Lower leg skin (tissue), 4 donors: ENCODE measurements at regions not wholly inside any gene's neighbourhood (a gene's known extent, or its start where the extent isn't known, plus 50 kb on each side); places are given as distances from the start of the nearest gene placed in this dataset.

Source experiments
- DNase-seq, 2 donors: peaks; one replicate each; pipeline ENCODE4 v3.0.0-alpha.2; 2019; ENCODE audit warnings: low spot score in 2 of 2
- H3K4me3 ChIP-seq: fragments of 200-600 bp; sonication (generic); 2 replicates; pipeline ENCODE4 v1.5.1; 2017; ENCODE audit warnings: mild to moderate bottlenecking, low read depth; ENCODE audit not compliant: poor library complexity, severe bottlenecking
- CTCF ChIP-seq, 3 donors: fragments of 450-650 bp; IDR thresholded peaks; one replicate each; pipeline ENCODE4 v1.5.1; 2016; ENCODE audit warnings: antibody characterized with exemption in 3 of 3, mild to moderate bottlenecking in 3 of 3, moderate library complexity in 2 of 3
- POLR2A ChIP-seq, 2 donors: fragments of 450-650 bp; IDR thresholded peaks; one replicate each; pipeline ENCODE4 v1.6.1; 2016 to 2017; ENCODE audit warnings: antibody characterized with exemption in 2 of 2, mild to moderate bottlenecking in 1 of 2, moderate library complexity in 1 of 2
- WGBS, 2 donors: methylation state at CpG; one replicate each; pipeline ENCODE4 v1.1.5; 2018; 5-methylcytosine and 5-hydroxymethylcytosine counted together
- intact Hi-C: fragments of 100-400 bp; cut with DNase I; formaldehyde crosslinking; loops from one replicate; pipeline ENCODE4 v1.15.0; 2023; ENCODE audit warnings: low total_unique reads

DNA sequence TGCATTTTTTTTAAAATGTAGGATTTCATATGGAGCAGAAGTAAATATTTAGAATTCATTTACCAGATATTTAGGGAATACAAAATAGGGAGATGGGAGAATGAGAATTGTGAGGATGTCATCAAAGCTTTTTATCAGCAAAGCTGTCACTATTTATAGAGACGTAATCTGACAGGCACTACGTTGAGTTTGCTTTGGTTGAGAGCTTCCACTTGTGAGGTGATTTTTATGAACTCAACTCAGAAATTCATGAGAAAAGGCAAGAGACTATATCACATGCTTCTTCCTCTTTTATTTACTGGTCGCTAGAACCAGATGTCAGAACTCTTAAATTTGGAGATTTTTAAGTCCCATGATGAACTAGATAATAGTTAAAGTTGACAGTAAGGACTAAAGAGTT, 211.2 kb downstream of the GBA3 start:
- DNase-seq = no peak
- intact Hi-C loops = no loop called here
- H3K4me3 ChIP-seq = no peak overlapping the region
- TF ChIP-seq POLR2A (IDR thresholded peaks at IDR 0.05) = no peak
- no peak for TF ChIP-seq CTCF (IDR thresholded peaks at IDR 0.05)
- 53 to 60% methylated on average over 3 of the region's 3 CpGs for WGBS, 2 donors

DNA sequence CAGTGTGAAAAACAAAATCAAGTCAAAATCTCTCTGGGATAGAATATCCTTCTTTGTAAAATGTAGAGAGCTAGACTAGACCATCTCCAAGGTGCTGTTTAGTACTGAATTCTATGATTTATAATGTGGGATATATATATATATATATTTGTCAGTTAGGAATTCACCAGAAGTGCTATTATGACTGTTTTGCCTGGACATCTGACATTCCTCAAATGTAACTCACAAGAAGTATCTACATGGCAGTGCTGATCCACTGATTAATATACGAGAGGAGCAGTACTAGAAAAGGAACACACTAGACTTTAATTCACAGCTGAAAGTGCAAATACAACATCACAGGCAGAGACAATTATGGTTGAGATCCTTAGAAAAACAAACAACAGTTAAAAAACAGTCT, 208.9 kb downstream of the GBA3 start:
- intact Hi-C loops = no loop called here
- WGBS, 2 donors = 55 to 69% methylated on average over 1 of the region's 1 CpG
- DNase-seq = no peak

DNA sequence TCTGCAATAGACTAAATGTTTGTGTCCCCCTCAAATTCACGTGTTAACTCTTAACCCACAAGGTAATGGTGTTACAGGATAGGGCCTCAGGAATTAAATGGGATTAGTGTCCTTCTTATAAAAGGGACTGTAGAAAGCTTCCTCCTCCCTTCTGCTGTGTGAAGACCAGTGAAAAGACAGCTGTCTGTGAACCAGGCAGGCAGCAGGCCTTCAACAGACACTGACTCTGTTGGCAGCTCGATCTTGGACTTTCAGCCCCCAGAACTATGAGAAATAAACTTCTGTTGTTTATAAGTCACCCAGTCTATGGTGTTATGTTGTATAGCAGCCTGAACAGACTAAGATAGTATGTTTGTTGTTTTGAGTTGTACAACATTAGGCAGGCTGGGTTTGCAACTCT, 208.1 kb downstream of the GBA3 start:
- WGBS, 2 donors = 55 to 62% methylated on average over 2 of the region's 2 CpGs
- no peak overlapping the region for H3K4me3 ChIP-seq
- intact Hi-C loops = no loop called here
- no peak for DNase-seq
- TF ChIP-seq CTCF (IDR thresholded peaks at IDR 0.05) = no peak
- TF ChIP-seq POLR2A (IDR thresholded peaks at IDR 0.05) = no peak

More for the DNA sequence above, 208.9 kb downstream of the GBA3 start:
- no peak overlapping the region for H3K4me3 ChIP-seq
- TF ChIP-seq POLR2A (IDR thresholded peaks at IDR 0.05) = no peak
- no peak for TF ChIP-seq CTCF (IDR thresholded peaks at IDR 0.05)

DNA sequence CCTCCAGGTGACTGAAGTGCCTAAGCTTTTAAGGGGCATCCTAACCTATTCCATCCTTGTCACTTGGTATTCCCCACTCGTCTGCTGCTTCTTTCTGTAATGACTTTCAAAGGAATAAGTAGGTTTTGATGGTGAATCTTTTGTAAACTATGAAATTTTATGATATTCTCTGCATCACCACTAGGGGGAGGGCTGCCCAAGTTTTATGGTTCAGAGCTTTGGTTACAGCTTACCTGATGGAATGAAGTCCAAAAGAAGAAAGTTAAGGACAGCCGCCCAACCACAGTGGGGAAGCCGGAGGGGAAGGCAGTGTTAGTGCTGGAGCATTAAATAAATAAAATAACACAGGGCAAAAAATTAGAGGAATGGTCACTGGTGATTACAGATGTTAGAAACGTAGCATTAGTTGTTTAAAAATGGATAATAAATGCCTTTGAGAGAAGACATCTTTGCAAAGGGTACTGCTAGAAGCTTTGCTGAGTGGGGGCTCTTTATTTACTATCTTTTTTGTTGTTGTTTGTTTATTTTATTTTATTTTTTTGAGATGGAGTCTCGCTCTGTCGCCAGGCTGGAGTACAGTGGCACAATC, 204.9 kb downstream of the GBA3 start:
- 54 to 55% methylated on average over 6 of the region's 6 CpGs for WGBS, 2 donors
- no peak for DNase-seq
- intact Hi-C loops = loop anchor here (10.0 kb wide), 1 partner anchor 1527 kb away; no protein-coding TSS in a partner anchor
- H3K4me3 ChIP-seq = no peak overlapping the region
- TF ChIP-seq POLR2A (IDR thresholded peaks at IDR 0.05) (no peak), CTCF (IDR thresholded peaks at IDR 0.05) (no peak)

DNA sequence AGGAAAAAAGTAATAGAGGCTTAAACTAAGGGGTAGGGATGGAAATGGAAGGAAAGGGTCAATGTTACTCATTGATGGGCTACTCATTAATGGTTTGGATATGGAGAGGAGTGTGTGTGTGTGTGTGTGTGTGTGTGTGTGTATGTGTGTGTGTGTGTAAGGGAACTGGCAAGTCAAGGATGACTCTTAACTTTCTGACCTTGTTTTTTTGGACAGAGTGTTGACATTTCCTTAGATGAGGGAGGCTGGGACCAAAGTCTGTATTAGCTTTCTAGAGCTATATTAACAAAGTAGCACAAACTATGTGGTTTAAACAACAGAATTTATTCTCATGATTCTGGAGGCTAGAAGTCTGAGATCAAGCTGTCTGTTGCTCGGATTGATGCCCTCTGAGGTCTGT, 202.7 kb downstream of the GBA3 start:
- intact Hi-C loops = loop anchor here (10.0 kb wide), 1 partner anchor 1529 kb away; no protein-coding TSS in a partner anchor
- no peak for DNase-seq
- no peak for TF ChIP-seq POLR2A (IDR thresholded peaks at IDR 0.05)
- TF ChIP-seq CTCF (IDR thresholded peaks at IDR 0.05) = no peak
- no peak overlapping the region for H3K4me3 ChIP-seq
- 72 to 78% methylated on average over 1 of the region's 1 CpG for WGBS, 2 donors

DNA sequence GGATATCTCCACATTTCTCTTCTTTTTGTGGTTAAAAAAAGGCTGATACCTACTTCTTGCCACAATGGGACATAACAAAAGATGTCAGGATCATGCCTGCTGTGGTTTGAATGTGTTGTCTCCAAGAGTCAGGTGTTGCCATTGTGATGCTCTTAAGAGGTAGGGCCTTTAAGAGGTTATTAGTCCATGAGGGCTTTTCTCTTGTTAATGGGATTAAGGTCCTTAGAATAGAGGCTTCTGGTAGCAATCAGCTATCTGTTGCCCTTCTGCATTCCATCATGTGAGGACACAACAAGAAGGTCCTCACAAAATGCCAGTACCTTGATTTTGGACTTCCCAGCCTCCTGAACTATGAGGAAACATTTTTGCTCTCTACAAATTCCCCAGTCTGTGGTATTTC, 191.4 kb downstream of the GBA3 start:
- intact Hi-C loops = no loop called here
- no peak for DNase-seq
- TF ChIP-seq POLR2A (IDR thresholded peaks at IDR 0.05) (no peak), CTCF (IDR thresholded peaks at IDR 0.05) (no peak)
- no peak overlapping the region for H3K4me3 ChIP-seq
